GM13976 (cell line): ENCODE measurements at regions not wholly inside any gene's neighbourhood (a gene's known extent, or its start where the extent isn't known, plus 50 kb on each side); places are given as distances from the start of the nearest gene placed in this dataset.

Experiments used
- DNase-seq: peaks from one replicate; pipeline ENCODE4 v3.0.0; 2012; ENCODE audit warnings: low spot score
- in situ Hi-C: fragments of 300-500 bp; cut with MboI; formaldehyde crosslinking; loops from one replicate; pipeline ENCODE4 v1.12.0; 2022; ENCODE audit warnings: low sequenced_read_pairs, mixed read lengths, inconsistent platforms; ENCODE audit not compliant: unreplicated experiment
- TF ChIP-seq, protein P1 (sequence below): IDR thresholded peaks from 2 replicates; pipeline ENCODE4 v1.5.1; 2012; ENCODE audit warnings: borderline replicate concordance, mild to moderate bottlenecking; ENCODE audit not compliant: insufficient read depth; ENCODE audit errors: extremely low read depth, missing control alignments, control extremely low read depth

GRCh38 chr18:11501352-11501751 is 108.0 kb upstream of the SLC35G4 start:
- no peak for DNase-seq
- TF ChIP-seq, protein P1, sequence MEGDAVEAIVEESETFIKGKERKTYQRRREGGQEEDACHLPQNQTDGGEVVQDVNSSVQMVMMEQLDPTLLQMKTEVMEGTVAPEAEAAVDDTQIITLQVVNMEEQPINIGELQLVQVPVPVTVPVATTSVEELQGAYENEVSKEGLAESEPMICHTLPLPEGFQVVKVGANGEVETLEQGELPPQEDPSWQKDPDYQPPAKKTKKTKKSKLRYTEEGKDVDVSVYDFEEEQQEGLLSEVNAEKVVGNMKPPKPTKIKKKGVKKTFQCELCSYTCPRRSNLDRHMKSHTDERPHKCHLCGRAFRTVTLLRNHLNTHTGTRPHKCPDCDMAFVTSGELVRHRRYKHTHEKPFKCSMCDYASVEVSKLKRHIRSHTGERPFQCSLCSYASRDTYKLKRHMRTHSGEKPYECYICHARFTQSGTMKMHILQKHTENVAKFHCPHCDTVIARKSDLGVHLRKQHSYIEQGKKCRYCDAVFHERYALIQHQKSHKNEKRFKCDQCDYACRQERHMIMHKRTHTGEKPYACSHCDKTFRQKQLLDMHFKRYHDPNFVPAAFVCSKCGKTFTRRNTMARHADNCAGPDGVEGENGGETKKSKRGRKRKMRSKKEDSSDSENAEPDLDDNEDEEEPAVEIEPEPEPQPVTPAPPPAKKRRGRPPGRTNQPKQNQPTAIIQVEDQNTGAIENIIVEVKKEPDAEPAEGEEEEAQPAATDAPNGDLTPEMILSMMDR: no peak
- in situ Hi-C loops: no loop called here

- TF ChIP-seq, protein P1: no peak
- in situ Hi-C loops: no loop called here
- DNase-seq: no peak
These were observed 109.0 kb upstream of the SLC35G4 start for GRCh38 chr18:11500153-11501122.

DNA sequence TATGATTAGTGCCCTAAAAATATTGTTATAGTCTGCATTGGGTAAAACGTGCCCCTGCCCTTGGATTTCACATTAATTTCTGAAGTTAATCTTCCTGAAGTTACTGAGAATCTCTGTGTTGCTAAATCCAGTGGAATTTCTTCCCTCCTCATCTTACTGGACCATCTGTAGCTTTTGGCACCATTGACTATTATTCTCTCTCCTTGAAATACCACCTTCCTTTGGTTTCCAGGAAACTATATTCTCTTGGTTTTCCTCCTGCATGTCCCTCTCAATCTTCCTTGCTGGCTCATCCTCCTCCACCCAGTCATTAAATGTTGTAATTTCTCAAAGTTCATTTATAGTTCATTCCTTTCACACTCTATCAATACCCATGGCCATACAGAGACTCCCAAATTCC is 110.6 kb upstream of the SLC35G4 start:
- in situ Hi-C loops: no loop called here
- TF ChIP-seq, protein P1: no peak

DNA sequence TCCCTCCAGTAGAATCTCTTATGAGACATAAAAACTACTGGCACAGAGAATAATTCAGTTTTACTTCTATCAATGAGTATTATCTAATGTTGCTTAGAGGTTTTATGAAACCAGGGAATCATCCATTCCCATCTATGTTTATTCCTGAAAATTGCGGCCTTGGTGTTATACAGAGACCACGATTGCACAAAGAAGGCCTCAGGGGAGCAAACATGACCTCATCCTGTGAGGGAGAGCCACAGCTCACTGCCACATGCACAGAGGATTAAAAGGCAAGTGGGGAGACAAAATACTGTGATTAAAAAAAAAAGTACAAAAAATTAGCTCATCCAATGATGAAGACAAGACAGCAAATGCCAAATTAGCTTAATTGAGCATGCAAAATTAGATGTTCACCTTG is 111.8 kb upstream of the SLC35G4 start:
- TF ChIP-seq, protein P1: no peak
- in situ Hi-C loops: no loop called here
- DNase-seq: no peak

More for the DNA sequence above, 110.6 kb upstream of the SLC35G4 start:
- DNase-seq: no peak

DNA sequence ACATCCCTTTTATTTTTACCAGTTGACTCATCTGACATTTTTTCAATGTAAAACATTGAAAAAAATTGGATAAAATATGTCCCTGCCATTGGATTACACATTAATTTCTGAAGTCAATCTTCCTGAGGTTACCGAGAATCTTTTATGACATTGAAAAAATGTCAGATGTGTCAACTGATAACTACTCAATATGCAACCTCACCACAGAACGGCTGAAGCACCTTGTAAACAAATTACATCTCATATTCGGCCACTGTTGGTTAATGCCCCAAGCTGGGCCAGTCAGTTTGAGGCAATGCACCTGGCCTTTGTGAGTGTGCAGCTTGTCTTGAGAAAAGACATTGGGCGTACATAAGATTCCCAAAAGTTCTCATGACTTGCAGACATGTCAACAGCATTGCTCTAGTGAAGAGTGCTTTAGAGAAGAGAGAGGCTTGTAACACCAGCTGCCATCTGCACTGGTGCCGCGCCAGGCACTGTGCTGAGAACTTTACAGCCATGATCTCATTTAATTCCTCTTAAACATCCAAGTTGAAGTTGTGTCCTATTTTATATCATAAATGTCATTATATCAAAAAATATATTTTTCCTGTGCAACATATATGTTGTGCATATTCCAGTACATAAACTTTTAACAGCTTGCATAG is 112.7 kb upstream of the SLC35G4 start:
- DNase-seq: no peak
- in situ Hi-C loops: no loop called here
- TF ChIP-seq, protein P1: no peak

GRCh38 chr18:11495441-11495840 is 114.0 kb upstream of the SLC35G4 start:
- in situ Hi-C loops: no loop called here
- TF ChIP-seq, protein P1: no peak
- DNase-seq: no peak
